ENCODE measurements at regions not wholly inside any gene's neighbourhood (a gene's known extent, or its start where the extent isn't known, plus 50 kb on each side); places are given as distances from the start of the nearest gene placed in this dataset.

DNA sequence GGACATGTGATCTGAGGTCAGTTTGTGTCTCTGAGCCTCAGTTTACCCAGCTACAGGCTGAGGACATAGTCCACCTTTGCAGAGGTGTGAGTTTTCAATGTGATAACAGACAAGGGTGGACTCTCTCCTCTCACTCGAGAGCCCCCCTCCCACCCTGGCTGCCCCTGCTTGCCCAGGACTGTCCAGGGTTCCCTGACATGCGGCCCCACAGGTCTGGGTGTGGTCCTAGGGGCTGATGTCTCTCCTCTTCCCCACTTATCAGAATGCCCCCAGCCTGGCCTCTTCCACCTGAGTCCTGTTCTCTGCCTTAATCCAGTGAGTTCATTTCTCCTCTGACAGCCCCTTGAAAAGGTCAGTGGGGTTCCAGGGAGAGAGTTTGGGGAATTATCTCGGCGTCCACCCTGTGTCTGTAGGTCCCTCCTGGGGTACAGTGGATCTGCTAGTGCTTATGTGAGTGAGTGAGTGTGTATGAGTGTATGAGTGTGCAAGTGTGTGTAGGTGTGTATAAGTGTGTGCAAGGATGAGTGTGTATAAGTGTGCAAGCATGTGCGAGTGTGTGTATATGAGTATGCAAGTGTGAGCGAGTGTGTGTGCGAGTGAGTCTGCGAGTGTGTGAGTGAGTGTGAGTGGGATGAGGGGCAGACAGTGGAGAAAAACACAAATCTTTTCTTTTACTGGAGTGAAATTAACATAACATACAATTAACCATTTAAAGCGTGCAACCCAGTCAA, 175.0 kb downstream of the IRF8 start:
- TF ChIP-seq POLR2A (IDR thresholded peaks at IDR 0.05; ENCODE audit: low read depth, low read length) (no peak), SPI1 (IDR thresholded peaks at IDR 0.05; ENCODE audit: low read depth, low read length) (no peak), TAF1 (IDR thresholded peaks at IDR 0.05; ENCODE audit: low read depth, low read length) (no peak)
